Common myeloid progenitor, CD34-positive (primary cell): ENCODE measurements at regions not wholly inside any gene's neighbourhood (a gene's known extent, or its start where the extent isn't known, plus 50 kb on each side); places are given as distances from the start of the nearest gene placed in this dataset.

ENCODE experiments used
- CTCF ChIA-PET: fragments of 350-600 bp; sonication (Branson Sonifier 250); formaldehyde crosslinking; loops from one replicate; lab custom pipeline; 2021; ENCODE audit warnings: antibody characterized with exemption; lab: Charles Lee
- POLR2A ChIA-PET: fragments of 350-600 bp; sonication (Branson Sonifier 250); formaldehyde crosslinking; loops from one replicate; lab custom pipeline; 2021; ENCODE audit warnings: antibody characterized with exemption; lab: Charles Lee
- DNase-seq, 3 donors: peaks; one replicate each; pipeline versions ENCODE4 v3.0.0 to v3.0.0-alpha.2; 2013
- H3K27ac ChIP-seq, 2 experiments: 1 replicate in 1 of 2; 2 replicates in 1 of 2; pipeline ENCODE4 v1.7.0; 2013; ENCODE audit warnings: inconsistent platforms in 2 of 2, low read length in 2 of 2, mild to moderate bottlenecking in 2 of 2, low read depth in 1 of 2, moderate library complexity in 1 of 2; ENCODE audit not compliant: severe bottlenecking in 2 of 2, insufficient read depth in 1 of 2, poor library complexity in 1 of 2
- H3K27me3 ChIP-seq, 5 experiments: replicated peaks in 2 of 5; 1 replicate in 3 of 5; 2 replicates in 2 of 5; pipeline versions ENCODE4 v1.6.1 to v1.7.0; 2013; ENCODE audit warnings: low read length in 4 of 5, mild to moderate bottlenecking in 2 of 5, moderate library complexity in 2 of 5, inconsistent platforms in 1 of 5; ENCODE audit not compliant: insufficient read depth in 5 of 5, control insufficient read depth in 4 of 5
- H3K36me3 ChIP-seq, 4 experiments: 1 replicate in 2 of 4; 2 replicates in 2 of 4; pipeline versions ENCODE4 v1.6.1 to v1.7.0; 2013; ENCODE audit warnings: low read length in 3 of 4, control low read depth in 1 of 4, mild to moderate bottlenecking in 1 of 4; ENCODE audit not compliant: control insufficient read depth in 4 of 4, insufficient read depth in 4 of 4
- H3K4me1 ChIP-seq, 4 experiments: 1 replicate in 3 of 4; 2 replicates in 1 of 4; pipeline versions ENCODE4 v1.6.1 to v1.7.1; 2013; ENCODE audit warnings: low read length in 3 of 4, mild to moderate bottlenecking in 3 of 4, control low read depth in 1 of 4, inconsistent platforms in 1 of 4, moderate library complexity in 1 of 4; ENCODE audit not compliant: control insufficient read depth in 4 of 4, insufficient read depth in 4 of 4; ENCODE audit errors: control extremely low read depth in 1 of 4
- H3K4me3 ChIP-seq, 7 experiments: 1 replicate in 4 of 7; 2 replicates in 3 of 7; pipeline versions ENCODE4 v1.5.1 to v1.7.0; 2013; ENCODE audit warnings: mild to moderate bottlenecking in 7 of 7, low read length in 6 of 7, moderate library complexity in 6 of 7, inconsistent platforms in 2 of 7, low read depth in 2 of 7, control low read depth in 1 of 7; ENCODE audit not compliant: insufficient read depth in 4 of 7, control insufficient read depth in 1 of 7; ENCODE audit errors: extremely low read depth in 1 of 7
- H3K9me3 ChIP-seq, 5 experiments: 1 replicate in 4 of 5; 2 replicates in 1 of 5; pipeline versions ENCODE4 v1.6.1 to v1.7.1; 2013; ENCODE audit warnings: low read length in 4 of 5, mild to moderate bottlenecking in 2 of 5, inconsistent platforms in 1 of 5, low read depth in 1 of 5, moderate library complexity in 1 of 5; ENCODE audit not compliant: control insufficient read depth in 4 of 5, insufficient read depth in 2 of 5; ENCODE audit errors: control extremely low read depth in 1 of 5
- WGBS: methylation state at CpG from one replicate; pipeline ENCODE4 v1.1.5; 2013; ENCODE audit not compliant: insufficient coverage; 5-methylcytosine and 5-hydroxymethylcytosine counted together

- CTCF ChIA-PET, result no interaction called here
- 96% methylated on average over 4 of the region's 10 CpGs for WGBS
- POLR2A ChIA-PET, result interaction anchor here (0.6 kb wide), 1 partner anchor 12 kb away, joined by 3 read pairs; no protein-coding TSS in a partner anchor
Measured at GRCh38 chr2:238567996-238568395, 141.3 kb downstream of the ASB1 start.

GRCh38 chr2:238568455-238569440, 142.0 kb downstream of the ASB1 start:
- ChIA-PET POLR2A (no interaction called here), CTCF (no interaction called here)
- Histone ChIP-seq H3K4me3 (no peak overlapping the region), H3K36me3 (no peaks in the 10 kb centered on the region), H3K4me1 (no peaks in the 10 kb centered on the region), H3K9me3 (no peaks in the 10 kb centered on the region), H3K27ac (no peak overlapping the region), H3K27me3 (peaks cover 0 to 7% (median 0%) of the 10 kb centered on the region in 5 experiments)
- DNase-seq, result no peak
- 94% methylated on average over 16 of the region's 27 CpGs for WGBS

More at GRCh38 chr2:238567996-238568395, 141.3 kb downstream of the ASB1 start:
- H3K27ac ChIP-seq, result no peak overlapping the region
- no peaks in the 10 kb centered on the region for H3K9me3 ChIP-seq
- no peaks in the 10 kb centered on the region for H3K36me3 ChIP-seq
- no peak overlapping the region for H3K4me3 ChIP-seq
- H3K4me1 ChIP-seq, result no peaks in the 10 kb centered on the region
- DNase-seq, result no peak
- peaks cover 0 to 14% (median 1%) of the 10 kb centered on the region in 5 experiments for H3K27me3 ChIP-seq

GRCh38 chr2:238569507-238570195, 142.9 kb downstream of the ASB1 start:
- H3K4me1 ChIP-seq, result no peaks in the 10 kb centered on the region
- ChIA-PET CTCF (interaction anchor here (1.0 kb wide), 1 partner anchor 63 kb away, joined by 3 read pairs; no protein-coding TSS in a partner anchor), POLR2A (no interaction called here)
- H3K36me3 ChIP-seq, result no peaks in the 10 kb centered on the region
- peaks cover 0 to 7% (median 0%) of the 10 kb centered on the region in 5 experiments for H3K27me3 ChIP-seq
- DNase-seq, result no peak
- WGBS, result 84% methylated on average over 22 of the region's 25 CpGs
- no peaks in the 10 kb centered on the region for H3K9me3 ChIP-seq
- no peak overlapping the region for H3K27ac ChIP-seq
- no peak overlapping the region for H3K4me3 ChIP-seq

GRCh38 chr2:238570391-238570790, 143.7 kb downstream of the ASB1 start:
- 93% methylated on average over 10 of the region's 10 CpGs for WGBS
- no peaks in the 10 kb centered on the region for H3K36me3 ChIP-seq
- no peak overlapping the region for H3K4me3 ChIP-seq
- no peaks in the 10 kb centered on the region for H3K4me1 ChIP-seq
- peaks cover 0 to 7% (median 0%) of the 10 kb centered on the region in 5 experiments for H3K27me3 ChIP-seq
- DNase-seq, result no peak
- POLR2A ChIA-PET, result no interaction called here
- no peak overlapping the region for H3K27ac ChIP-seq
- no peaks in the 10 kb centered on the region for H3K9me3 ChIP-seq
- CTCF ChIA-PET, result interaction anchor here (1.0 kb wide), 1 partner anchor 62 kb away, joined by 3 read pairs; no protein-coding TSS in a partner anchor

GRCh38 chr2:238570926-238571325, 144.2 kb downstream of the ASB1 start:
- Histone ChIP-seq H3K4me1 (no peaks in the 10 kb centered on the region), H3K27ac (no peak overlapping the region), H3K4me3 (no peak overlapping the region), H3K9me3 (no peaks in the 10 kb centered on the region), H3K27me3 (peaks cover 0 to 10% (median 0%) of the 10 kb centered on the region in 5 experiments), H3K36me3 (no peaks in the 10 kb centered on the region)
- 98% methylated on average over 14 of the region's 17 CpGs for WGBS
- DNase-seq, result no peak
- ChIA-PET CTCF (interaction anchor here (1.0 kb wide), 1 partner anchor 61 kb away, joined by 3 read pairs; no protein-coding TSS in a partner anchor), POLR2A (no interaction called here)

GRCh38 chr2:238571661-238572372, 145.1 kb downstream of the ASB1 start:
- WGBS, result 100% methylated on average over 4 of the region's 14 CpGs
- no peak for DNase-seq
- Histone ChIP-seq H3K27ac (no peak overlapping the region), H3K4me1 (no peaks in the 10 kb centered on the region), H3K4me3 (no peak overlapping the region), H3K36me3 (no peaks in the 10 kb centered on the region), H3K27me3 (peaks cover 0 to 16% (median 0%) of the 10 kb centered on the region in 5 experiments), H3K9me3 (peaks cover 0 to 6% (median 0%) of the 10 kb centered on the region in 5 experiments)
- CTCF ChIA-PET, result interaction anchor here (0.6 to 1.9 kb wide), 3 partner anchors 14 to 102 kb away, joined by 3 to 4 read pairs (median 3); no protein-coding TSS in a partner anchor
- POLR2A ChIA-PET, result no interaction called here
